Astrocyte of the hippocampus (primary cell): ENCODE measurements at regions not wholly inside any gene's neighbourhood (a gene's known extent, or its start where the extent isn't known, plus 50 kb on each side); places are given as distances from the start of the nearest gene placed in this dataset.
A peak's percentile ranks its signal among the peaks of the same experiment; 100 is the strongest.
"Not testable (repeated sequence)": the region's sequence is repeated elsewhere in the genome, so short reads cannot be mapped to it uniquely, and the experiment has no call there.

Experiments
- DNase-seq: peaks from one replicate; pipeline ENCODE4 v3.0.0; 2011; ENCODE audit warnings: low read depth, low spot score

DNA sequence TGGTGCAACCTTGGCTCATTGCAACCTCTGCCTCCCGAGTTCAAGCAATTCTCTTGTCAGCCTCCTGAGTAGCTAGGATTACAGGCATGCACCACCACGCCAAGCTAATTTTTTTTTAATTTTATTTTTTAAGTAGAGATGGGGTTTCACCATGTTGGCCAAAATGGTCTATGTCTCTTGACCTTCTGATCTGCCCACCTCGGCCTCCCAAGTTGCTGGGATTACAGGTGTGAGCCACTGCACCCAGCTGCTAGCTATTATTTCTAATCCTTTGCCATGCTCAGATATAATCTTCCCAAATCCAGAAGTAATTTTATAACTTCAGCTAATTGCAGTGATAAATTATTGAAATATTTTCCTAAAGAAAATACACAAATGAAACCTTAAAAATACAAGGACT lies 305.1 kb upstream of the OR11H12 start:
- not testable (repeated sequence) for DNase-seq

DNA sequence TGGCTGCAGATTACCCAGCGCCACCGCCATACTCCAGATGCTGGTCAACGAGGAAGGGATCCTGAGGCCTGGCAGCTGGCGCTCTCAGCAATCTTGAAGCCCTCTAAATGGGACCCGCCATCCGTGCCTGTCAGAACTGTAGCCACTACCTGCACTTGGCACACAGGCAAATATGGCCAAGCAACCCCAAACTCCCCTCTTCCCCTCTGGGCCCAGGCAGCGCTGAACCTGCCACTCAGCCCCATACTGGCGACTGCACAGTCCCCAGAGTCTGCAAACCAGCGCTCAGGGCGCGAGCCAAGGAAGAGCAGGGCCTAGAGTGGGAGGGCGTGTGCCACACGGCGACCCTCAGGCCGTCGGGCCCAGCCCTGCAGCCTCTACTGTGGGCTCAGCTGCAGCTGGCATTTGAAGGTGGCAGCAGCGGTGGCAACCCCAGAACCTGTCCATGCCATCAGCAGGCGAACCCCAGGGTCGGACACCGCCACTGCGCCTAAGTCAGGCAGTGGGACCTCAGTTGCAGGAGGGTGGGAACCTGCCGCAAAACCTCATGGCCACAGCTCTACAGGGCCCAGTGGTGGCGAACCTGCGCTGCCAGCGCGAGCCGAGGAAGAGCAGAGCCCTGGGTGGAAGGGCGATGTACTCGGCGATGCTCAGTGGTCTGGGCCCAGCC lies 268.4 kb upstream of the OR11H12 start:
- DNase-seq = not testable (repeated sequence)

DNA sequence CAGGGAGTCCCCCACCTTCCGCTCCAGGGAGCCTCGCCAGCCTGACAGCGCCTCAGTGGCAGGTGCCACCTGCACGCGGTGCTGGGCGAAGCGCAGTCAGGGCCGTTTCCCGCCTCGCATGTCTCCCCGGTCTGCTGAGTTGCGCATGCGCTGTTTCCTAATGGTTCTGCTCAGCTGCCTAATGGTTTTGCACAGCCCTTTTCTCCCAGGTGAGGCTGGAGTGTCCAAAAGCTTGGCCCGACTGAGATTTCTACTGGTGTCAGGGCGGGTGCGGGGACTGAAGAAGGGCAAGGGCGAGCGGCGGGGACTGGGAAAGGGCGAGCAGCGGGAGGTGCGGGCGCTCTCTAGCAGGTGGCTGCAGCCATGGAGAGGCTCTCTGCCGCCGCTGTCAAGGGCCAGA lies 267.6 kb upstream of the OR11H12 start:
- peak; percentile 0 for DNase-seq

DNA sequence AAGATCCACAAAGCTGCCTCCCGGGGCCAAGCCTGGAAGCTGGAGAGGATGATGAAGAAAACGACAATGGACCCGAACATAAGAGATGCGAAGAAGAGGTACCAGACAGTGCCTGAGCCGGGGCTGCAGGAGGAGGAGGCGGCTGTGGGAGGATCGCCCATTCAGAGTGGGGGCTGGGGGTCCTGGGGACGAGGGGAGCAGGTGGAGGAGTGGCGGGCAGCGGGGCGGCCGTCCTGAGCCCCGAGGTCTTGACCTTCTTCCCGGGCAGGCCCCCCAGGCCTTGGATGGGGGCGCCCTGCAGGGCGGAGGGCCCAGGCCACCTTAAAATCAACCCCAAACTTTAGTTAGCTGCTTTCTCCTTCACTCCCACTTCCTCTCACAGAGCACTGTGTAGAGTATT lies 267.1 kb upstream of the OR11H12 start:
- DNase-seq = not testable (repeated sequence)
